ENCODE measurements at regions not wholly inside any gene's neighbourhood (a gene's known extent, or its start where the extent isn't known, plus 50 kb on each side); places are given as distances from the start of the nearest gene placed in this dataset.

DNA sequence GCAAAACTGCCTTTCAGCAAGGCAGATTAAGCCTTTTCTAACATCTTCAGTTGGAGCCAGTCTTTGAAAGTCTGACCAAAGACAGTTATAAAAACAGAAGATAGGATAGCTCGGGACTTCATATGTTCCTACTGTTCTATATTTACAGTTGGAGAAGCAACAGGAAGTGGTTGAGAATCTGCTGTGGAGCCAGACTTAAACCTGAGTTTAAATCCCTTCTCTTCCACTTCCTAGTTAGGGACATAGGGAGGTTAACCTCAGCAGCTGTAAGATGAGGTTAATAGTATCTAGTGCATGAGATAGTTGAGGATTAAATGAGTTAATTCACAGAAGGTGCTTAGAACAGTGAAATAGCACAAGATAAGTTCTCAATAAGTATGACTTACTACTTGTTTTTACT is 84.5 kb upstream of the FREM1 start:
- TF ChIP-seq, protein P1, sequence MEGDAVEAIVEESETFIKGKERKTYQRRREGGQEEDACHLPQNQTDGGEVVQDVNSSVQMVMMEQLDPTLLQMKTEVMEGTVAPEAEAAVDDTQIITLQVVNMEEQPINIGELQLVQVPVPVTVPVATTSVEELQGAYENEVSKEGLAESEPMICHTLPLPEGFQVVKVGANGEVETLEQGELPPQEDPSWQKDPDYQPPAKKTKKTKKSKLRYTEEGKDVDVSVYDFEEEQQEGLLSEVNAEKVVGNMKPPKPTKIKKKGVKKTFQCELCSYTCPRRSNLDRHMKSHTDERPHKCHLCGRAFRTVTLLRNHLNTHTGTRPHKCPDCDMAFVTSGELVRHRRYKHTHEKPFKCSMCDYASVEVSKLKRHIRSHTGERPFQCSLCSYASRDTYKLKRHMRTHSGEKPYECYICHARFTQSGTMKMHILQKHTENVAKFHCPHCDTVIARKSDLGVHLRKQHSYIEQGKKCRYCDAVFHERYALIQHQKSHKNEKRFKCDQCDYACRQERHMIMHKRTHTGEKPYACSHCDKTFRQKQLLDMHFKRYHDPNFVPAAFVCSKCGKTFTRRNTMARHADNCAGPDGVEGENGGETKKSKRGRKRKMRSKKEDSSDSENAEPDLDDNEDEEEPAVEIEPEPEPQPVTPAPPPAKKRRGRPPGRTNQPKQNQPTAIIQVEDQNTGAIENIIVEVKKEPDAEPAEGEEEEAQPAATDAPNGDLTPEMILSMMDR (CRISPR knock-in tag; IDR thresholded peaks at IDR 0.05) = no peak
- TF ChIP-seq, protein P2, sequence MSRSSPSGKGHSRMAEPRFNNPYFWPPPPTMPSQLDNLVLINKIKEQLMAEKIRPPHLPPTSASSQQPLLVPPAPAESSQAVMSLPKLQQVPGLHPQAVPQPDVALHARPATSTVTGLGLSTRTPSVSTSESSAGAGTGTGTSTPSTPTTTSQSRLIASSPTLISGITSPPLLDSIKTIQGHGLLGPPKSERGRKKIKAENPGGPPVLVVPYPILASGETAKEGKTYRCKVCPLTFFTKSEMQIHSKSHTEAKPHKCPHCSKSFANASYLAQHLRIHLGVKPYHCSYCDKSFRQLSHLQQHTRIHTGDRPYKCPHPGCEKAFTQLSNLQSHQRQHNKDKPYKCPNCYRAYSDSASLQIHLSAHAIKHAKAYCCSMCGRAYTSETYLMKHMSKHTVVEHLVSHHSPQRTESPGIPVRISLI (CRISPR knock-in tag; IDR thresholded peaks at IDR 0.05; ENCODE audit: borderline replicate concordance) = no peak
- TF ChIP-seq SYNCRIP (IDR thresholded peaks at IDR 0.05; ENCODE audit: insufficient read depth, low read depth, low read length) = no peak
- TF ChIP-seq, protein P3, sequence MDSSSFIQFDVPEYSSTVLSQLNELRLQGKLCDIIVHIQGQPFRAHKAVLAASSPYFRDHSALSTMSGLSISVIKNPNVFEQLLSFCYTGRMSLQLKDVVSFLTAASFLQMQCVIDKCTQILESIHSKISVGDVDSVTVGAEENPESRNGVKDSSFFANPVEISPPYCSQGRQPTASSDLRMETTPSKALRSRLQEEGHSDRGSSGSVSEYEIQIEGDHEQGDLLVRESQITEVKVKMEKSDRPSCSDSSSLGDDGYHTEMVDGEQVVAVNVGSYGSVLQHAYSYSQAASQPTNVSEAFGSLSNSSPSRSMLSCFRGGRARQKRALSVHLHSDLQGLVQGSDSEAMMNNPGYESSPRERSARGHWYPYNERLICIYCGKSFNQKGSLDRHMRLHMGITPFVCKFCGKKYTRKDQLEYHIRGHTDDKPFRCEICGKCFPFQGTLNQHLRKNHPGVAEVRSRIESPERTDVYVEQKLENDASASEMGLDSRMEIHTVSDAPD (CRISPR knock-in tag; IDR thresholded peaks at IDR 0.05) = no peak

Measured in HepG2 (cell line).